NCI-H2081 treated with DMSO at 0.1 percent for 48 hours (cell line): ENCODE measurements at regions not wholly inside any gene's neighbourhood (a gene's known extent, or its start where the extent isn't known, plus 50 kb on each side); places are given as distances from the start of the nearest gene placed in this dataset.

Experiments
- DNase-seq: peaks from one replicate; lab custom pipeline; 2025; lab: John Stamatoyannopoulos, UW

- no peak for DNase-seq
These were observed 139.6 kb upstream of the GPR26 start for GRCh38 chr10:123526356-123527064.

- no peak for DNase-seq
These were observed 139.0 kb upstream of the GPR26 start for GRCh38 chr10:123527151-123527550.

GRCh38 chr10:123529146-123529760 lies 136.9 kb upstream of the GPR26 start:
- DNase-seq = no peak

- DNase-seq = no peak
These were observed 135.8 kb upstream of the GPR26 start for GRCh38 chr10:123530166-123530870.

GRCh38 chr10:123535386-123535785 lies 130.8 kb upstream of the GPR26 start:
- no peak for DNase-seq

GRCh38 chr10:123536176-123536845 lies 129.8 kb upstream of the GPR26 start:
- DNase-seq = no peak

- DNase-seq = no peak
These were observed 128.8 kb upstream of the GPR26 start for GRCh38 chr10:123537188-123537961.

- DNase-seq = no peak
These were observed 127.5 kb upstream of the GPR26 start for GRCh38 chr10:123538401-123539320.

- DNase-seq = no peak
These were observed 121.2 kb upstream of the GPR26 start for GRCh38 chr10:123544986-123545385.

GRCh38 chr10:123548770-123549169 lies 117.4 kb upstream of the GPR26 start:
- no peak for DNase-seq

- DNase-seq = no peak
These were observed 116.2 kb upstream of the GPR26 start for GRCh38 chr10:123549761-123550454.

- no peak for DNase-seq
These were observed 115.5 kb upstream of the GPR26 start for GRCh38 chr10:123550675-123551096.

GRCh38 chr10:123551259-123551658 lies 114.9 kb upstream of the GPR26 start:
- DNase-seq = no peak

- DNase-seq = no peak
These were observed 113.2 kb upstream of the GPR26 start for GRCh38 chr10:123552760-123553554.

- no peak for DNase-seq
These were observed 112.2 kb upstream of the GPR26 start for GRCh38 chr10:123553810-123554430.

- DNase-seq = no peak
These were observed 111.5 kb upstream of the GPR26 start for GRCh38 chr10:123554656-123555055.

- DNase-seq = no peak
These were observed 110.5 kb upstream of the GPR26 start for GRCh38 chr10:123555616-123556015.

- no peak for DNase-seq
These were observed 110.1 kb upstream of the GPR26 start for GRCh38 chr10:123556049-123556448.

- no peak for DNase-seq
These were observed 109.4 kb upstream of the GPR26 start for GRCh38 chr10:123556736-123557135.
